ENCODE measurements at regions not wholly inside any gene's neighbourhood (a gene's known extent, or its start where the extent isn't known, plus 50 kb on each side); places are given as distances from the start of the nearest gene placed in this dataset.
A peak's percentile ranks its signal among the peaks of the same experiment; 100 is the strongest.

GRCh38 chr5:158027806-158028775 is 169.1 kb upstream of the CLINT1 start:
- Mint-ChIP-seq H3K27me3 (peaks cover 10 to 24% (median 12%) of the 10 kb centered on the region in 3 donors), H3K4me1 (no peaks in the 10 kb centered on the region), H3K27ac (no peak overlapping the region), H3K4me3 (no peak overlapping the region), H3K36me3 (no peaks in the 10 kb centered on the region), H3K9me3 (peaks cover 0 to 2% (median 0%) of the 10 kb centered on the region in 7 donors)
- DNase-seq = no peak
- no peak for ATAC-seq (ENCODE audit: low read depth in 2 of 2)

DNA sequence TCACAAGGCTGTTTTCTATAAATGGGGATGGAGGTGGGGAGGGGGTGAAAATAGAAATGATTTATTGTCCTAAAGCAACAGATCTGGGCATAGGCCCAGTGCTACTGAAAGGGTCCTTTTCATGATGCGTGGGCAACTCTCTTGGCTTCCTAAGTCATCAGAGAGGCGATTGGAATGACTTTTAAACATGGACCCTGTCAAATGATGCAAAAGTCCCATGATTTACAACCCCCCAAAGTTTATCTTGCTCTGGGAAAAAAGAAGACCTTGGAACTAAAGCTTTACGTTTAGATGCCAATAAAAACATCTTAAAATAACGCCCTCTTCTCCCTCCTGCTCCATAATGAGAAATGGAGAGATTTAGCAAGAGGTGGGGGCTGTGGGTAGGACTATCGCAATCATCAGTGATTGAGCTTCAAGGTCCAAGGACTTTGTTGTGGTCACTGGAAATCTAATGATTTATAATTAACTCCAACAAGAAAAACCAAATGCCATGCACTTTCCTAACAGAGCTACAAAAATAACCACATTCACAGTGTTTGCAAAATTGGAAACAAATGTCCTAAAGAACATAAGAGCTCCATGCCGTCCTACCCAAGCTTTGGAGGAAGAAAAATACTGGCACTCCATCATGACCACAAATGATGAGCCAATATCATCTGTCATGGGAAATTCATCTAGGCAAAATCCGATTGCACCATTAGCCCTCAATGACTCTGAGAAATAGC is 167.5 kb upstream of the CLINT1 start:
- no peak for DNase-seq
- H3K9me3 Mint-ChIP-seq = peaks cover 0 to 2% (median 0%) of the 10 kb centered on the region in 7 donors
- H3K27me3 Mint-ChIP-seq = peaks cover 8 to 28% (median 10%) of the 10 kb centered on the region in 3 donors
- H3K4me3 Mint-ChIP-seq = no peak overlapping the region
- ATAC-seq (ENCODE audit: low read depth in 2 of 2) = no peak
- H3K27ac Mint-ChIP-seq = no peak overlapping the region
- H3K36me3 Mint-ChIP-seq = no peaks in the 10 kb centered on the region
- no peaks in the 10 kb centered on the region for H3K4me1 Mint-ChIP-seq

- H3K4me3 Mint-ChIP-seq = no peak overlapping the region
- H3K27ac Mint-ChIP-seq = no peak overlapping the region
- no peak for DNase-seq
- no peaks in the 10 kb centered on the region for H3K4me1 Mint-ChIP-seq
- H3K27me3 Mint-ChIP-seq = peaks cover 7 to 23% (median 10%) of the 10 kb centered on the region in 3 donors
- peaks cover 0 to 2% (median 0%) of the 10 kb centered on the region in 7 donors for H3K9me3 Mint-ChIP-seq
- no peaks in the 10 kb centered on the region for H3K36me3 Mint-ChIP-seq
- no peak for ATAC-seq (ENCODE audit: low read depth in 2 of 2)
Measured at GRCh38 chr5:158023266-158023665, 164.3 kb upstream of the CLINT1 start.

GRCh38 chr5:158022837-158023236 is 163.9 kb upstream of the CLINT1 start:
- Mint-ChIP-seq H3K27ac (peak overlapping the region in 1 of 6 donors; percentile 8), H3K36me3 (no peaks in the 10 kb centered on the region), H3K4me3 (peak overlapping the region in 1 of 8 donors; percentile 38), H3K9me3 (peaks cover 0 to 2% (median 0%) of the 10 kb centered on the region in 7 donors), H3K4me1 (no peaks in the 10 kb centered on the region), H3K27me3 (peaks cover 7 to 23% (median 10%) of the 10 kb centered on the region in 3 donors)
- ATAC-seq (ENCODE audit: low read depth in 2 of 2) (no peak), DNase-seq (no peak)

GRCh38 chr5:158022393-158022792 is 163.4 kb upstream of the CLINT1 start:
- H3K36me3 Mint-ChIP-seq = no peaks in the 10 kb centered on the region

GRCh38 chr5:158020555-158021418 is 161.8 kb upstream of the CLINT1 start:
- DNase-seq (no peak), ATAC-seq (ENCODE audit: low read depth in 2 of 2) (no peak)
- Mint-ChIP-seq H3K27me3 (peaks cover 3 to 22% (median 10%) of the 10 kb centered on the region in 3 donors), H3K4me1 (no peaks in the 10 kb centered on the region), H3K36me3 (no peaks in the 10 kb centered on the region), H3K9me3 (peaks cover 0 to 2% (median 0%) of the 10 kb centered on the region in 7 donors), H3K27ac (no peak overlapping the region), H3K4me3 (peak overlapping the region in 1 of 8 donors; percentile 63)

More at GRCh38 chr5:158022393-158022792, 163.4 kb upstream of the CLINT1 start:
- H3K27me3 Mint-ChIP-seq = peaks cover 7 to 23% (median 10%) of the 10 kb centered on the region in 3 donors
- no peak overlapping the region for H3K27ac Mint-ChIP-seq
- no peak for ATAC-seq (ENCODE audit: low read depth in 2 of 2)
- no peaks in the 10 kb centered on the region for H3K4me1 Mint-ChIP-seq
- peaks cover 0 to 2% (median 0%) of the 10 kb centered on the region in 7 donors for H3K9me3 Mint-ChIP-seq
- DNase-seq = no peak
- peak overlapping the region in 1 of 8 donors; percentile 38 for H3K4me3 Mint-ChIP-seq

DNA sequence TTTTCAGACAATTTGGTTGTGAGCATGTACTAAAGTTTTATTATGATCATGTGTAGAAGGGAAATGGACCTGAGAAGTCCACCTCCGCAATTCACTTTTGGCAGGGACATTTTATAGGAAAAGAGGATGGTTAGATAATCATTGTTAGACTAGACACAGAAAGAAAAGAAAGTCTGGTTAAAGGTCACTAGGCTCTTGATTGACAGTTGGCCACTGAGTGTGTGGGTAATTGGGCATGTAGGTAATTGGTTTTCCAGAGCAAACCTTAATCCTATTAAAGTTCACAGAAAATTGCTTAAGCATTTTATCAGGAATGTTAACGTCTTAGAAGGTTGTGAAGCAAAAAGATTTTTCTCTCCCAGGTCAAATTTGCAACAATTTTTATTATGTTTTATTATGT is 158.5 kb upstream of the CLINT1 start:
- H3K4me3 Mint-ChIP-seq = no peak overlapping the region
- H3K27me3 Mint-ChIP-seq = peaks cover 0 to 15% (median 0%) of the 10 kb centered on the region in 3 donors
- no peak for DNase-seq
- no peak overlapping the region for H3K27ac Mint-ChIP-seq
- ATAC-seq (ENCODE audit: low read depth in 2 of 2) = no peak
- H3K4me1 Mint-ChIP-seq = no peaks in the 10 kb centered on the region
- H3K9me3 Mint-ChIP-seq = no peaks in the 10 kb centered on the region
- no peaks in the 10 kb centered on the region for H3K36me3 Mint-ChIP-seq

GRCh38 chr5:158014372-158014771 is 155.4 kb upstream of the CLINT1 start:
- Mint-ChIP-seq H3K4me3 (no peak overlapping the region), H3K9me3 (no peaks in the 10 kb centered on the region), H3K36me3 (no peaks in the 10 kb centered on the region), H3K27ac (no peak overlapping the region), H3K4me1 (no peaks in the 10 kb centered on the region), H3K27me3 (no peaks in the 10 kb centered on the region)
- ATAC-seq (ENCODE audit: low read depth in 2 of 2) (no peak), DNase-seq (no peak)

DNA sequence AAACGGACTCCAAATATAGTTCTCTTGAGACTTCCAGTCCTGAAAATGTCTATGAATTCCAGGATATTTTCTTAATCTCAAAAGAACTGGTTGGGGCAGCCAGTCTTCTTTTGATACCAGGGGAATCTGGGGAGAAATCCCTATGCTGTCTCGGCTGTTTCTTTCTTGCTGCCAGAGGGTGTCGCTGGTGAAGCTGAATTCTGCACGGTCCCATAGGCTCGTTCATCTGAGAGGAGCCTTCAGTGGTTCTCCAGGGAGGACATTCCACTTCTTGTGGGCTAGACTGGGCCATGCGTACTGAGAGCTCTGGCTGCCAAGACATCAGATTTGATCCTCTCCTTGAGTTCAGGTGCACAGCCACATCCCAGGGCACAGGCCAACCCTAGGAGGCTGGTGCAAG is 155.0 kb upstream of the CLINT1 start:
- DNase-seq = no peak
- no peak for ATAC-seq (ENCODE audit: low read depth in 2 of 2)
- no peaks in the 10 kb centered on the region for H3K27me3 Mint-ChIP-seq
- H3K9me3 Mint-ChIP-seq = no peaks in the 10 kb centered on the region
- no peak overlapping the region for H3K27ac Mint-ChIP-seq
- no peaks in the 10 kb centered on the region for H3K4me1 Mint-ChIP-seq
- H3K4me3 Mint-ChIP-seq = no peak overlapping the region
- no peaks in the 10 kb centered on the region for H3K36me3 Mint-ChIP-seq

DNA sequence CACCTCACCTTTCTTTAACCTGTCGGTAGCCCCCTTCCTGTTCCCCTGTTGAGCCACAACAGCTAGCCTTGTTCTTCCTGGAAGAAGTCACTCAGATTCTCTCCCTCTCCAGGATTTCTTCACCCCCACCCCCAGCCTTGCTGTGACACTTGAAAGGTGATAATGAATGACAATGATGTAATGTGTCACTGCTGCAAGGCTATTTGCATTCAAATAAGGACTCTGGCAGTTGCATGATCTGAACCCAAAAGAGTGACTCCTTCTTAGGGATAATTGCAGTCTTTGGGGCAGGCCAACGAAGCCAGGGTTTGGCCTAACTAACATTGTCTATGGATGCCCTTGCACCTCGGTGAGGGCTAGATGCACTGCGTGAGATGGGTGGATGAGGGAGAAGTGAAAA is 154.4 kb upstream of the CLINT1 start:
- no peak overlapping the region for H3K4me3 Mint-ChIP-seq
- ATAC-seq (ENCODE audit: low read depth in 2 of 2) (no peak), DNase-seq (no peak)
- H3K4me1 Mint-ChIP-seq = no peaks in the 10 kb centered on the region
- H3K27me3 Mint-ChIP-seq = no peaks in the 10 kb centered on the region
- H3K9me3 Mint-ChIP-seq = no peaks in the 10 kb centered on the region
- peak overlapping the region in 1 of 6 donors; percentile 6 for H3K27ac Mint-ChIP-seq
- H3K36me3 Mint-ChIP-seq = no peaks in the 10 kb centered on the region

GRCh38 chr5:158011422-158011821 is 152.5 kb upstream of the CLINT1 start:
- no peaks in the 10 kb centered on the region for H3K4me1 Mint-ChIP-seq
- peaks cover 0 to 2% (median 0%) of the 10 kb centered on the region in 7 donors for H3K9me3 Mint-ChIP-seq
- no peak overlapping the region for H3K27ac Mint-ChIP-seq
- DNase-seq = no peak
- no peaks in the 10 kb centered on the region for H3K36me3 Mint-ChIP-seq
- no peaks in the 10 kb centered on the region for H3K27me3 Mint-ChIP-seq
- no peak overlapping the region for H3K4me3 Mint-ChIP-seq
- ATAC-seq (ENCODE audit: low read depth in 2 of 2) = no peak

DNA sequence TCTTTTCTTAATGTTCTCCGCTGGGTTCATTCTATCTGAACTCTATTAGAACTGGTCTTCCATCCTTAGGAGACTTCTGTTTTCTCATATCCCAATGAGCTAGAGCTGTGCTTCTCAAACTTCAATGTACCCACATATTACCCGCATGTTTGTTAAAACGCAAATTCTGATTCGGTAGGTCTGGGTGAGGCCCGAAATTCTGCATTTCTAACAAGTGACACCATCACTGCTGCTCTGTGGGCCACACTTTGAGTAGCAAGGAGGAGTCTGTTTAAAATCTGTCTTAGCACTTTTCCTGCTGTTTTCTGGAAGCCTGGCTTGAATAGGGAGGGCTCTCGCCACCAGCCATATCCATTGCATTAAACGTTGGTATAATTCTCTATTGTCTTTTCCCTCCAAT is 151.9 kb upstream of the CLINT1 start:
- Mint-ChIP-seq H3K4me1 (no peaks in the 10 kb centered on the region), H3K27me3 (no peaks in the 10 kb centered on the region), H3K27ac (no peak overlapping the region), H3K36me3 (no peaks in the 10 kb centered on the region), H3K4me3 (no peak overlapping the region), H3K9me3 (peaks cover 0 to 2% (median 0%) of the 10 kb centered on the region in 7 donors)
- ATAC-seq (ENCODE audit: low read depth in 2 of 2) (no peak), DNase-seq (no peak)

GRCh38 chr5:158007336-158007735 is 148.4 kb upstream of the CLINT1 start:
- Mint-ChIP-seq H3K4me3 (no peak overlapping the region), H3K4me1 (no peaks in the 10 kb centered on the region), H3K27me3 (no peaks in the 10 kb centered on the region), H3K9me3 (peaks cover 0 to 4% (median 0%) of the 10 kb centered on the region in 7 donors), H3K36me3 (no peaks in the 10 kb centered on the region), H3K27ac (no peak overlapping the region)
- ATAC-seq (ENCODE audit: low read depth in 2 of 2) (no peak), DNase-seq (no peak)
